ENCODE measurements at regions not wholly inside any gene's neighbourhood (a gene's known extent, or its start where the extent isn't known, plus 50 kb on each side); places are given as distances from the start of the nearest gene placed in this dataset.
"Not testable (repeated sequence)": the region's sequence is repeated elsewhere in the genome, so short reads cannot be mapped to it uniquely, and the experiment has no call there.

DNA sequence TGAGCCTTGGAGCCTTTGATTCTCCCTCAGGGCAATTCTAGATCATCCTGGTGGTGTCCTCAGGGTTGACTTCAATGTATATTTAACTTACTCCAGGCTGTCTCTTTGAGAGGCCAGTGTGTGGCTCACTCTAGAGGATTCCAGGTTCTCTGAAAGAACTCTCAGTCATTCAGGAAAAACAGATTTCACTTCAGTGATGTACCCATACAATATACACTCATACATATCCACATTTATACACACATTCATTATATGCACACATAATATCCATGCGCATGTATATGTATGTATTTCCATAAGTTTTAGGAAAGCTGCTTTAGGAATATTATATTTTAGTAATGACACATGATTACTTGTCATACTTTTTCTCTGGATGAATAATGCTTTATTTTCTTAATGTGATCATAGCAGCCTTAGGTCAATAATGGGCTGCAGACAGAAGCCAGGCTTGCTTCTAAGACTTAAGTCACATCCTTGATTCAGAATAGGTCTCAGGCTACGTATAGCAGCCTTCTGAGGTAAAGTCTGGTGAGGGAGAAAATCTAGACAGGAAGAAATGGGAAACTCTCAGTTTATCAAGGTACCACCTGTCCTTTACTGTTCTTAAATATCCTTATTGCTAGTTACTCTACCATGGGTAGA, 397.0 kb downstream of the GPAT3 start:
- no peak for DNase-seq (ENCODE audit: extremely low read depth, low read depth, low spot score)

DNA sequence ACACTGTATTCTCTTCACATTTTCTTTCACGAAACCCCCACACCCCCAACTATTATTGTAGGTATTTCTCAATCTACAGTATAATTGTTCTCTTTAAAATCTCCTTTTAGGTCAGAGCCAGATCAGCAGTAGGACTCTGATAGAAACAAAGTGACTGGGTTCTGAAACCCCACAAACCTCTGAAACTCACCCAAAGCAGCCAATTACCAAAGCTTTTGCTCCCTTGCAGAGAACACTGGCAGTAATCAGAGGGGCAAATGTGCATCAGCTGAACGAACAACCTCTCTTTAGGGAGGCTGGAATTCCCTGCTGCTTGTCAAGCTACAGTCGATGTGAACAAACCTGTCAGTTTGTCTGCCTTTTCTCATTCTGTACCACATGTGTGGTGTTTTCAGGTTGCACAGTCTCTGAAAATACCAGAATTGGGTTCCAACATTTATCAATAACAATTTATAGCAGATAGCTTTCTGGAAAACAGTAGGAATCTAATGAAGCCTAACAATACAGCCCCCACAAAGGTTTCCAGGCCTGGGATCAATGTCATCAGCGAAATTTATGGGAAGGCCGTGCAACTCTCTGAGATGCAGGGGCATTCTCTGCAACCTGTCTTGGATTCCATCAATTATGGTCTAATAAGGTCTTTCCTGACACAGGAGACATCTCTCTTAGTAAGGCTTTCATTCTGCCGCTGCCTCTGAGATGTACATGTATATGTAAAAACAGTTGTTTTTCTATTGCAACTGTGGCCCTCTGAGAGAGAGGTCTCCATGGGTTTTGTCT, 395.9 kb downstream of the GPAT3 start:
- no peak for DNase-seq (ENCODE audit: extremely low read depth, low read depth, low spot score)

DNA sequence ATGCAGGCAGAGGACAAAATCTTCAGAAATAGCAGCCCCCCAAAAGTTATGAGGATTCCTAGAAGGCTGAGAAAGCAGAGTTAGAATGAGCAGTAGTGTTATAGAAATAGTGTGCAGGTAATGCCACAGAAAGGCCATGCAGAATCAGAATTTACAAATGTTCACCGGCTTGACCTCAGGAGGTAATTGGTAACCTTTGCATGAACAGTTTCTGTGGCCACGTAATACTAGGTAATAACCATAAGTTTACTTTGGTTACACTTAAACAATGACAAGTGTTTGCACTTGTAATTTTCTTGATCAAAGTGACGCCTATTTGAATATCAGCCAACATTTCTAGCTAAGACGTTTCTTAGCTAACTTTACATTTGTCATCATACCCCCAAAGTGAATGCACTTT, 393.6 kb downstream of the GPAT3 start:
- DNase-seq (ENCODE audit: extremely low read depth, low read depth, low spot score), result no peak

DNA sequence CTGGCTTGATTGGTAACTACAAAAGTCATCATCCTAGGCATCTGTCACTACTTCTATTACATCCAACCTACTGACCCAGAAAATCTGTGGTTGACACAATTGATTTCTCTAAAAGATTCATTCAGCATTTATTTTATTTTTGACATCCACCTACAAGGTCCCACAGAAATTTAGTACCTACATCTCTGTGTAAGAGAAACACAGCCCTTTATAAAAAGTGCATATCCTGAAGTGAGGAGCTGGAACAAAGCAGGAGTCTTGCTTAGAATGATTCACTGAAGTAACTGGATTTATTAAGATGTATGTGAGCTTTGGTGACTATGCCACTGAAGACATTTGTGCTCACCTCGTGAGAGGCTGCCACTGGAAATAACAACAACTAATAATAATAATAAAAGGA, 391.0 kb downstream of the GPAT3 start:
- DNase-seq (ENCODE audit: extremely low read depth, low read depth, low spot score), result no peak

DNA sequence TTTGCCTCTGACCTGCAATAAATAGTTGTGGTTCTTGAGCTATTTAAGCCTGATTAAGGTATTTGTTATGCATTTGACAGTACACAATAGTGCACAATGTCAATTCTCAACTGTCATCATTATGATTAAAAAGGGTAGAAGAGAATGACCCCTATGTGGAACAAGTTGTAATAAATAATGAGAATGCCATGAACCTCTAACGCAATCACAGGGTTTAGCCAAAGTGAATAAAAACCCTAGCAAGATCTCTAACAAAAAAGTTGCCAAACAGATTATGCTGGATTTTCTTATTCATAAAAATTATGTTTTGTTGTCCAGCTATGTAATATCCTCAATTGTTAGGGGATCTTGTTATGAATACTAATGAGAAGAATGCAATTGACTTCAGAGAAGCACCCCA, 387.4 kb downstream of the GPAT3 start:
- no peak for DNase-seq (ENCODE audit: extremely low read depth, low read depth, low spot score)

DNA sequence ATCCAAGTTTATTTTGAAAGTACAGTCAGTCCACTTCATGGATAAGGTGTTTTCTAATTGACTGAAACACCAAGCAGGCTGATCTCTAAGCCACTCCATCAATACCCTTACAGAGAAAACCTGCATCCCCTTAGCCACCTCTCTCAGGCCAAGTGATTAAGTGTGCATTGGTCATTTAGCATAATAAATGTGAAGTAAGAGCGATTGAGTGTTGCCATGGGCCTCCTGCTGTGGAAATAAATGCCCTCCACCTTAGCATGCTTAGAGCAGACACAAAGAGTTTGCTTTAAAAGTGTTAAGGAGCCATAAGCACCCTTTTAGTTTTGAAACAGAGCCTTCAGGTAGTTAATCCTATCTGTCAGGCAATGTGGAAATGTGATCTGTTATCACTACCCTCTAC, 386.5 kb downstream of the GPAT3 start:
- DNase-seq (ENCODE audit: extremely low read depth, low read depth, low spot score), result no peak

DNA sequence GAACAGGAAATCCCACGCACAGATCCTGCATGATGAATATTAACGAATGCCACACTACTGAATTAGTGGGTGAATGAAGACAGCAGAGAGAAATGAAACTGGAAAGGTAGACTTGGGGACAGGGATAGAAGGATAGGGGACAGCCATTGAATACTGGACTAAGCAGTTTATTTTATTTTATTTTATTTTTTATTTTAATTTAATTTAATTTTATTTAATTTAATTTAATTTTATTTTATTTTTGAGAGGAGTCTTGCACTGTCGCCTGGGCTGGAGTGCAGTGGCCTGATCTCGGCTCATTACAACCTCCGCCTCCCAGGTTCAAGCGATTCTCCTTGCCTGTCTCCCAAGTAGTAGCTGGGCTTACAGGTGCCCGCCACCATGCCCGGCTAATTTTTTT, 385.2 kb downstream of the GPAT3 start:
- DNase-seq (ENCODE audit: extremely low read depth, low read depth, low spot score), result no peak

DNA sequence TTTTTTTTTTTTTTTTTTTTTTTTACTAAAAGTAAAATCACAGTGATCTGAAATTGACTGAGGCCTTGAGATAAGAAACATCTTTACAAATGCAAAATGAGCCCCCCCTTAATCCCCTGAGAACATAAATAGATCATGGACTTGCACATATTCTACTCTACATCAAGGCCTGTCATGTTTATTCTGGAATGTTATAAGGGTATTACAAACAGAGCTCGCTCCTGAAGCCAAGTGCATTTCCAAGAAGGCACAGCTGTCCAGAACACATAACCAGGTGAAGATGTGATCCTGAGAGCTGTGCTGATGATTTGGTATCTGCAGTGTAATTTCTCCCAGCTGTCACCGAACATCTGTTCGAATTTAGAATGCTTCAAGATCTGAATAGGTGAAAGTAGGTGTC, 384.5 kb downstream of the GPAT3 start:
- no peak for DNase-seq (ENCODE audit: extremely low read depth, low read depth, low spot score)

DNA sequence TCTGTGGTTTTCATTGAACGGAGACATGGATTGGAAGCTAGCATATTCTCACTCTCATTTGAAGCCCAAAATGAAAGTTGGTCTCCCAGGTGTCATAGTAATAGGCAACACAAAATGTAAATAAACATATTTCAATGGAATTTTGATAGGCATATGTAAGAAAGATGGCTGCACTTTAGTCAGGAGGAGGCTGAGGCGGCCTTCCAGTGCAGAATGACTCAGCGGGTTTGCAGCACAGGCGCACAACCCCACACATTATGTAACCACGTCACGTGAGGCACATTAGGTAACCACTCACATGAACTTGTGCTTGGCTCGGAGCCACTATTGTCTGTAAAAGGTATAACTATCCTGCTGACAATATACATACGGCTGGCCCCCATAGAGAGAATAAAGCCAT, 381.7 kb downstream of the GPAT3 start:
- DNase-seq (ENCODE audit: extremely low read depth, low read depth, low spot score), result no peak

DNA sequence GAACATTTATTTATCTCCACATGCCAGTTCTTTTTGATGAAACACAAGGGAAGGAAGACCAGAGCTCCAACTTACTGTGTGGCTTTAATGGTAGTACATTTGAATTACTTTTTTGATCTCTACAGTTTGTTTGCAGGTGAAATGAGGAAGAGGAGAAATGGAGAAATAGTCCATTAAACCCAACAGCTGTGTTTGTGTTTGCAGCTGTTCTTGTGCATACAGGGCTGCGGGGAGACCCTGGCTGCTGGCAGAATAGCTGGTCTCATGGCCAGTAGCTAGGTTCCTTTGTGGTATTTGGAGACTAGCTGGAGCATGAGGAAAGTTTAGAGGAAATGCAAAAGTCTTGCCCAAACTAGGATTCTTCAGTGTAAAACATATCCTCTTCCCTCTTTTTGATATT, 374.8 kb downstream of the GPAT3 start:
- no peak for DNase-seq (ENCODE audit: extremely low read depth, low read depth, low spot score)

DNA sequence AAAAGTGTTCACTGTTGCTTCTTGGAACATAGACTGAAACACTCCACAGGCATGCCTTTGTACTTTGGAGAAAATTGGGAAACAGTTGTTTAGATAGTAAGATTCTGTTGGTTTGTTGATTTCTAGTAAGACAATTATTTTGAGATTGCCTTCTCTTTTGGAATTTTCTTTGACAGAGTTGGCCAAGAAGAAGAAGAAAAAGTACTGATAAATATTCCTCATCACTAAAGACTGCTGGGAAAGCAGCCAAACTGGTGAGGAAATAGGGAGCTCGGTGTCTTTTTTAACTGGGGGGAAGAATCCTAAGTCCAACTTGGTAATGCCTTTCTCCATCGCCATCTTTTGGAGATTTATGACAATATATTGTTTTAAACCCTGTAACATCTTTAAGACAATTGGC, 370.7 kb downstream of the GPAT3 start:
- no peak for DNase-seq (ENCODE audit: extremely low read depth, low read depth, low spot score)

DNA sequence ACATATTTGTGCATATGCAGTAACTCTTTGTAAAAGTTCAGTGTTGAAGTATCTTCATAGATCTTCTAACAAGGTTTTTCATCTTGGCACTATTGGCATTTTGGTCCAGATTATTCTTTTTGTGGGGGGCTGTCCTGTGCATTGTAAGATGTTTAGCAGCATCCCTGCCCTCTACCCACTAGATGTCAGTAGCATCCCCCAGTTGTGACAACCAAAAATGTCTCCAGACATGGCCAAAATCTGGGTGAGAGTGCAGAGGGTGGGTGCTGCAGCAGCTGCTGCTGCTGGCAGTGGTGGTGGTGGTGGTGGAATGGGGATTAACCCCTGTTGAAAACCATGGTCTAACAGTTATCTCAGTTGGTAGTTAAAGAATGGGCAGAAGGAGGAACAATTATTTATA, 370.0 kb downstream of the GPAT3 start:
- DNase-seq (ENCODE audit: extremely low read depth, low read depth, low spot score), result no peak

DNA sequence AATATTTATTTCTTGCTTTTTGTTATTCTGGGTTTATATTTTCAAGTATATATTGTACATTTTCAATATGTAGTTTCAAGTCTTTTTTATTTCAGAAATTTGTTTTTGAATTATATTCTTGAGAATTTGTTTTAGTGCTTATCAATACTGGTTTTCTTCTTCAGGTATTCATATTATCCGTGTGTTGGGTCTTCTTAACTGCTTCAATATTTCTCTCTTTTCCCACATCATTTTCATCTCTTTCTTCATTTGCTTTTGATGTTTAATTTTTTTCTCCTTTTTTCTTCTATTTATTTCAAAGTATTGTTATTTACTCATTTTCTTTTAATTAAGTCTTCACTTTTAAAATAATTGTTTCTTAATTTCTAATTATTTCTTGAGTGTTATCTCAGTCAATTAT, 367.8 kb downstream of the GPAT3 start:
- DNase-seq (ENCODE audit: extremely low read depth, low read depth, low spot score), result not testable (repeated sequence)

DNA sequence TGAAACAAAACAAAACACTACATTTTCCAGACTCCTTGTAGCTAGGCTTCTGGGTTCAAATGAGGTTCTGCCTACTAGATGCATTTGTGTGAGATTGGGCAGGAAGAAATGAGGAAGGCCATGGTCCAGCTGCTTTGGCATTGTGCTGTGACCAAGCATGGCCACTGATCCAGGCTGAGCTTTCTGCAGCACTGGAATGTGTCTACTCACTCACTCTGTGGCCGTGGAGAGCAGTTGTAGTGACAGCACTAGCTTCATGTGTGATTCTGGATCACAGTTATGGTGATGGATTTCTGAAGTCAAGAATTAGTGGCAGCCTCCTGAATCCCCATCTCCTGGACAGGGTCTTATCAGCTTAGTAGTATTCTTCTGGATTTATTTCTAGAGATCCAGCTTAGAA, 358.9 kb downstream of the GPAT3 start:
- DNase-seq (ENCODE audit: extremely low read depth, low read depth, low spot score), result no peak

DNA sequence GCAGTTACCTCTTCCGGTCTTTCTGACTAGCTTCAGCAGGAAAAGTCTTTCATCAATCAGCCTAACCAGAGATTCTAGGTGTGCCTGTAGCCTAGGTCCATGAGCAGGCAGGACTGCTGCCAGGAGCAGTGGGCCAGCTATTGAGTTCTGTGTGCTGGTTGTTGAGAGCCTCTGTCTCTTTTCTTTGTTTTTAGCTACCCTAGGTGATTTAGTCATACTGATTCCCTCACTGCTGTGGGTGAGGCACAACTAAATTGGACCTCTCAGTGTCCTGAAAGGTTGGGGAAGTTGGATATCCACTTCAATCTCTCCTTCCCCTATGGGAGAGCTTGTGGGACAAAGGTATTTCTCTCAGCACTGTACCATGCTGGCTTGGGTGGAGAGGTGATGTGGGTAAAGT, 354.9 kb downstream of the GPAT3 start:
- no peak for DNase-seq (ENCODE audit: extremely low read depth, low read depth, low spot score)

DNA sequence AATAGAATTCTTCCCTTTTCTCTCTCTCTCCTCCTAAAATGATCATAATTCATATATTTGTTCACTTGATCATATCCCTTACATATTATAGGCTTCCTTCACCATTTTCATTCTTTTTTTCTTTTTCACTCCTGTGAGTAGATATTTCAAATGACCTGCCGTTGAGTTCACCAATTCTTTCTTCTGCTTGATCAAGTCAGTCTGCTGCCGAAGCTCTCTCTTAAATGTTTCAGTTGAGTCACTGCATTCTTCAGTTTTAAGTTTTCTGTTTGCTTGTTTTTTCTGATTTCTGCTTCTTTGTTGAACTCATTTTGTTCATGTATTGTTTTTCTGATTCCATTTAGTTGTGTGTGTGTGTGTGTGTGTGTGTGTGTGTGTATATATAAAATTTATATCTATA, 354.3 kb downstream of the GPAT3 start:
- no peak for DNase-seq (ENCODE audit: extremely low read depth, low read depth, low spot score)

DNA sequence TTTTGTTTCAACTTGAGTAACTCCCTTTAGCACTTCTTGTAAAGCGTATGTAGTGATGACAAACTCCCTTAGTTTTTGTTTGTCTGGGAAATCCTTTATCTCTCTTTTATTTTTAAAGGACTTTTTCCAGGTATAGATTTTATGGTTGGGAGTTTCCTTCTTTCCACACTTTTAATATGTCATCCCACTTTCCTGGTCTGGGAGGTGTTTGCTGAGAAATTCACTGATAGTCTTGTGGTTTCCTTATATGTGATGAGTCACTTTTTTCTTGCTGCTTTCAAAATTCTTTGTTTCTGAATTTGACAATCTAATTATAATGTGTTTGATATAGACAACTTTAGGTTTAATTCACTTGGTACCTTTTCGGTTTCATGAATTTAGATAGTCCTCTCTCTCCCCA, 353.9 kb downstream of the GPAT3 start:
- DNase-seq (ENCODE audit: extremely low read depth, low read depth, low spot score), result no peak

DNA sequence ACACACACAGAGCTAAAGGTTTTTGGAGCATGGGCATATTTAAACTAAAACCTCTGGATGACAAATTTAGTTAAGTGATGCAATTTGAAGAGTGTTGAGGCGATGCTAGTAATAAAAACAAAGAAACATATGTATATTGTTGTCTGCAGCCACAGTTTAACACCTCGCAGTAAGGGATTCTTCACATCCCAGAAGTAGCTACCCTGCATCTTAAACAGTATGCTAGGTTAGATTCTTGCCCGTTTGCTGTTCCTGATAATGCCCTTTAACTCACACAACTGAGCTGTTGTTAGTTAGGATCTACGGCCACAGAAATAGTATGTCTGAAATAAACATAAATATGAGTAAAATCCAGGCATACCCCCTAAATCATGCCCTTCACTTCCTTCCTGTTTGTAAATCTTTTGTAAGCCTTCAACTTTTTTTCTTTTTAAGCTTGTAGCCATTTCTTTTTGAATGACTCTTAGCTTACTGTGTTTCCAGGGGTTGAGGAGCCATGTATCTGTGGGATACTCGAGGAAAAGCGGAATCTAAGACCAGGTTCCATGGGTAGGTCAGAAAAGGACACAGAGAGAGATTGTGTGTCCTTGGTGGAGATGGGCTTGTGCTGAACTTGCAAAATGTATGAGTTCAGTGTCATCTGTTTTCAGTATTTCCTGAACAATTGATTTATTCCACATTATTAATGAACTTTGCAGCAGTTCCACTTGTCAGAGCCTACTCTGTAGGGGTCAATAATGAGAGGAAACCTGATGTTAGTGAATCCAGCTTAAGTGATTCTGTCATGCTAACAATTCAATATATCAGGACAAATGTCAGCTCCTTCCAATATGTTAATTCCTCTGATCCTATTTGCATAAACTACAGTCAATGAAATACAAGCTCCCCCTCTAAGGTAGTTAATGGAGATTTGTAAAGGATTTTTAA, 349.6 kb downstream of the GPAT3 start:
- DNase-seq (ENCODE audit: extremely low read depth, low read depth, low spot score), result no peak

DNA sequence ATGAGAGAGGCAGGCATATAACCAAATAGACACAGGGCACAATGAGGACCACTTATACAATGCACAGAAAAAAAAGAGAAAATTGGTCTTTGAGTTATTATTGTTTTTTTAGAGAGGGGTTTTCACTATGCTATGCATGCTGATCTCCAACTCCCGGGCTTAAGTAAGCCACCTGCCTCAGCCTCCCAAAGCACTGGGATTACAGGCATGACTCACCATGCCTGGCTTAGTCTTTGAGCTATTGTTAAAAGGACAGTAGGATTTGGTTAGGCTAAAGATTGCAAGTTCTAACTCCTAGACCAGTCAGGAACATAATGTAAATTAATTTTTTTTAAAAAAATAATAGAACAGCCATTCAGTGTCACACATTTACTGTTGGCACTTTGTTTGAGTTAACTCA, 340.1 kb downstream of the GPAT3 start:
- no peak for DNase-seq (ENCODE audit: extremely low read depth, low read depth, low spot score)

DNA sequence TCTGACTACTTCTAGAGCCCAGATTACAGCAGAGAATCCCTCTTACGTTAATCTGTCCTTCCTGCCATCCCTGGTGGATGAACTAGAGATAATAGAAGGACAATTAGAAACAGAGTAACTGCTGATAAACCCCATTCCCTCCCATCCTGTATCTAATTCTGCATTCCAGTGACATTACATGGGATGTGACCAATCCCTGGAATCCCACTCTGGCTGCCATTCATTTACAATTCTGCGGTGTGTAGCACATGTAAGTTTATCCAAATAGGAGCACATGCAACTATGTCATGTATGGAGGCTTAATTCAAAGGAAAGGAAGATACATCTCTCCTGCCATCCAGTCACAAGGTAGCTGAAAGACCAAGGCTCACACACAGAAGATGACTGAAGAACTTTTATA, 339.5 kb downstream of the GPAT3 start:
- DNase-seq (ENCODE audit: extremely low read depth, low read depth, low spot score), result no peak

DNA sequence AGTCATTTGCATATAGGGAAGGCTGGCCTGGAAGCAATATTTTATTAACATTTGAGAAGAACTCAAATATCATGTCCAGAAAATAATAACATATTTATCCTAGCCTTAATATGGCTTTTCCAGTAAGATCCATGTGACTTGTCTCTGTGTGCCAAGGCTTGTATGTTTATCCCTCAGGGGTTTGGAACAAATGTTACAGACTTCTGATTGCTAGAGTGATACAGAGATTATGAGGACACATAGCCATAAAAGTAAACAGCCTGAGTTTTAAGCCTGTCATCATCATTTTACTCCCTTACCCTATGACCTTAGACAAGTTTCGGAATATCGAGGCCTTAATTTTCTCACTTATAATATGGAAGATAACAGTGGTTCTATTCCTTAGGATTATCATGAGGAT, 338.1 kb downstream of the GPAT3 start:
- no peak for DNase-seq (ENCODE audit: extremely low read depth, low read depth, low spot score)

All from glomerular endothelial cell (primary cell).